GM19467 (cell line): ENCODE measurements at regions not wholly inside any gene's neighbourhood (a gene's known extent, or its start where the extent isn't known, plus 50 kb on each side); places are given as distances from the start of the nearest gene placed in this dataset.
A peak's percentile ranks its signal among the peaks of the same experiment; 100 is the strongest.
"Not testable (repeated sequence)": the region's sequence is repeated elsewhere in the genome, so short reads cannot be mapped to it uniquely, and the experiment has no call there.

Source experiments
- ATAC-seq: cut with Tn5 transposase; IDR thresholded peaks from one replicate; pipeline ENCODE4 v1.9.1; 2021; ENCODE audit warnings: mild to moderate bottlenecking, moderate library complexity; ENCODE audit not compliant: unreplicated experiment

GRCh38 chr10:29797616-29798015 lies 162.8 kb upstream of the SVIL start:
- ATAC-seq, result no peak

GRCh38 chr10:29795850-29796249 lies 161.1 kb upstream of the SVIL start:
- ATAC-seq, result no peak

GRCh38 chr10:29794776-29795611 lies 160.2 kb upstream of the SVIL start:
- no peak for ATAC-seq

- ATAC-seq, result no peak
Measured at GRCh38 chr10:29791773-29792172, 157.0 kb upstream of the SVIL start.

- ATAC-seq, result no peak
Measured at GRCh38 chr10:29790207-29790606, 155.4 kb upstream of the SVIL start.

- no peak for ATAC-seq
Measured at GRCh38 chr10:29788113-29788512, 153.3 kb upstream of the SVIL start.

- no peak for ATAC-seq
Measured at GRCh38 chr10:29785701-29786100, 150.9 kb upstream of the SVIL start.

- no peak for ATAC-seq
Measured at GRCh38 chr10:29784175-29784773, 149.5 kb upstream of the SVIL start.

- ATAC-seq, result no peak
Measured at GRCh38 chr10:29783201-29783947, 148.6 kb upstream of the SVIL start.

GRCh38 chr10:29780639-29781038 lies 145.9 kb upstream of the SVIL start:
- ATAC-seq, result no peak

- no peak for ATAC-seq
Measured at GRCh38 chr10:29780096-29780495, 145.3 kb upstream of the SVIL start.

- no peak for ATAC-seq
Measured at GRCh38 chr10:29776246-29776645, 141.5 kb upstream of the SVIL start.

- no peak for ATAC-seq
Measured at GRCh38 chr10:29774475-29774874, 139.7 kb upstream of the SVIL start.

GRCh38 chr10:29773675-29774091 lies 138.9 kb upstream of the SVIL start:
- ATAC-seq, result no peak

- peak; percentile 47 for ATAC-seq
Measured at GRCh38 chr10:29772403-29772802, 137.6 kb upstream of the SVIL start.

- no peak for ATAC-seq
Measured at GRCh38 chr10:29771376-29771775, 136.6 kb upstream of the SVIL start.

- ATAC-seq, result not testable (repeated sequence)
Measured at GRCh38 chr10:29769277-29769676, 134.5 kb upstream of the SVIL start.

- no peak for ATAC-seq
Measured at GRCh38 chr10:29767968-29768367, 133.2 kb upstream of the SVIL start.

GRCh38 chr10:29766753-29767152 lies 132.0 kb upstream of the SVIL start:
- ATAC-seq, result no peak

- ATAC-seq, result no peak
Measured at GRCh38 chr10:29765330-29765729, 130.6 kb upstream of the SVIL start.

- no peak for ATAC-seq
Measured at GRCh38 chr10:29763396-29763795, 128.6 kb upstream of the SVIL start.

- ATAC-seq, result no peak
Measured at GRCh38 chr10:29761916-29762315, 127.1 kb upstream of the SVIL start.
